ENCODE measurements at regions not wholly inside any gene's neighbourhood (a gene's known extent, or its start where the extent isn't known, plus 50 kb on each side); places are given as distances from the start of the nearest gene placed in this dataset.
A peak's percentile ranks its signal among the peaks of the same experiment; 100 is the strongest.

DNA sequence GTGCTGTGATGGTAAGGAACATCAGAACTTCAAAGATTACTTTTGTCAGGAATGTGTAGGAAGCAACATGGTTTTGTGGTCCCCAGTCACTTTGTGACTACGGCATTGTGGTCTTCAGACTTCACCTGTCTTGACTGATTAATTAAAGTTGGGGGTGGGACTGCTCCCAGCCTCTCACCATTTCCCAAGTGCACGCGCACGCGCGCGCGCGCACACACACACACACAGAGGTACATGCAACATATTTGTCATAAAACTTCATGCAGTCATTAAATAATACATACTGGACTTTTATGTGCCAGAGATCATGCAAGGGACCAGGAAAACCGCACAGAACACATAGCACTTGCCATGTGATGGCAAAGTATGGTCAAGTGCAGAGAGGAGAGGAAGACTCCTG, 181.2 kb downstream of the EVX1 start:
- peak overlapping the region; percentile 66 for H3K27ac ChIP-seq
- TF ChIP-seq CTCF (conservative IDR thresholded peaks at IDR 0.05), result no peak

DNA sequence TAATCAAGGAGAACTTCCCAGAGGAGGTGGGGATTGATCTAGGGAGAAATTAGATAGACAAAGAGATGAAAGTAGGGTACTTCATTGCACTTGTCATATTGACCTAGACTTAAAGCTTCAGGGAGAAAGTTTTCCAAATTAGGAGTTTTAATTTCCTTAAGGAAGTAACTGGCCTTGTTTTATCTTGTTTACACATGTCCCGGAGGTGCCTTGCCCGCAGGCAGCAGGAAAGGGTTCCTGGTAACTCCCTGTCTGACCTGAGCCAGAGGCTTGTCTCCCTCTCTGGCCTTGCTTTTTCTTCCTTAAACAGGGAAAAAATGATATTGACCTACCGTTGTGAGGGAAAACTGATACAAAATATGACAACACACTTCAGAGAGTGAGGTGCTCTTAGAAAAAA, 181.6 kb downstream of the EVX1 start:
- peak overlapping the region; percentile 66 for H3K27ac ChIP-seq
- no peak for TF ChIP-seq CTCF (conservative IDR thresholded peaks at IDR 0.05)

GRCh38 chr7:27424749-27425148, 182.1 kb downstream of the EVX1 start:
- peak overlapping the region; percentile 66 for H3K27ac ChIP-seq
- no peak for TF ChIP-seq CTCF (conservative IDR thresholded peaks at IDR 0.05)

GRCh38 chr7:27427416-27427815, 184.8 kb downstream of the EVX1 start:
- TF ChIP-seq CTCF (conservative IDR thresholded peaks at IDR 0.05), result no peak
- no peak overlapping the region for H3K27ac ChIP-seq

- no peak overlapping the region for H3K27ac ChIP-seq
- no peak for TF ChIP-seq CTCF (conservative IDR thresholded peaks at IDR 0.05)
Observed at GRCh38 chr7:27430105-27430504, 187.5 kb downstream of the EVX1 start.

GRCh38 chr7:27431465-27431864, 188.9 kb downstream of the EVX1 start:
- H3K27ac ChIP-seq, result no peak overlapping the region
- TF ChIP-seq CTCF (conservative IDR thresholded peaks at IDR 0.05), result no peak

GRCh38 chr7:27433581-27433980, 191.0 kb downstream of the EVX1 start:
- H3K27ac ChIP-seq, result no peak overlapping the region
- TF ChIP-seq CTCF (conservative IDR thresholded peaks at IDR 0.05), result no peak
